ENCODE measurements at regions not wholly inside any gene's neighbourhood (a gene's known extent, or its start where the extent isn't known, plus 50 kb on each side); places are given as distances from the start of the nearest gene placed in this dataset.

- 63 to 67% methylated on average over 7 of the region's 7 CpGs for WGBS, 2 donors (ENCODE audit: low coverage in 1 of 2)
- TF ChIP-seq POLR2A (IDR thresholded peaks at IDR 0.05) (no peak), EP300 (IDR thresholded peaks at IDR 0.05; ENCODE audit: low read depth) (no peak), CTCF (IDR thresholded peaks at IDR 0.05) (no peak), POLR2AphosphoS5 (IDR thresholded peaks at IDR 0.05) (no peak)
- intact Hi-C loops (cut with DNase I; ENCODE audit: low total_unique reads), result no loop called here
- Histone ChIP-seq H3K4me3 (no peak overlapping the region), H3K4me1 (no peaks in the 10 kb centered on the region), H3K27ac (no peak overlapping the region), H3K9me3 (no peaks in the 10 kb centered on the region), H3K36me3 (no peaks in the 10 kb centered on the region), H3K27me3 (no peaks in the 10 kb centered on the region)
- no peak for DNase-seq
- in situ Hi-C loops (cut with MboI; ENCODE audit: low pct_ligation_motif_present in 1 of 4, low pct_unique_long_range_greater_than_20kb in 1 of 4, low sequenced_read_pairs in 3 of 4), result no loop called here
These were observed 208.2 kb upstream of the ZC3H12C start for GRCh38 chr11:109885006-109885405.

GRCh38 chr11:109892321-109892794 lies 200.8 kb upstream of the ZC3H12C start:
- in situ Hi-C loops (cut with MboI; ENCODE audit: low pct_ligation_motif_present in 1 of 4, low pct_unique_long_range_greater_than_20kb in 1 of 4, low sequenced_read_pairs in 3 of 4) (no loop called here), intact Hi-C loops (cut with DNase I; ENCODE audit: low total_unique reads) (no loop called here)
- H3K27me3 ChIP-seq, result no peaks in the 10 kb centered on the region
- no peak for TF ChIP-seq POLR2A (IDR thresholded peaks at IDR 0.05)
- TF ChIP-seq POLR2AphosphoS5 (IDR thresholded peaks at IDR 0.05), result no peak
- no peak for TF ChIP-seq EP300 (IDR thresholded peaks at IDR 0.05; ENCODE audit: low read depth)
- TF ChIP-seq CTCF (IDR thresholded peaks at IDR 0.05), result no peak
- no peak for DNase-seq
- no peaks in the 10 kb centered on the region for H3K36me3 ChIP-seq
- H3K4me1 ChIP-seq, result no peaks in the 10 kb centered on the region
- 93 to 96% methylated on average over 4 of the region's 4 CpGs for WGBS, 2 donors (ENCODE audit: low coverage in 1 of 2)
- no peak overlapping the region for H3K27ac ChIP-seq
- H3K9me3 ChIP-seq, result no peaks in the 10 kb centered on the region
- H3K4me3 ChIP-seq, result no peak overlapping the region

GRCh38 chr11:109894242-109894641 lies 198.9 kb upstream of the ZC3H12C start:
- DNase-seq, result no peak
- WGBS, 2 donors (ENCODE audit: low coverage in 1 of 2), result 36 to 78% methylated on average over 1 of the region's 1 CpG
- intact Hi-C loops (cut with DNase I; ENCODE audit: low total_unique reads), result no loop called here
- no peaks in the 10 kb centered on the region for H3K4me1 ChIP-seq
- no peaks in the 10 kb centered on the region for H3K36me3 ChIP-seq
- H3K9me3 ChIP-seq, result peaks cover 0 to 11% of the 10 kb centered on the region in 2 donors
- TF ChIP-seq POLR2A (IDR thresholded peaks at IDR 0.05), result no peak
- no peaks in the 10 kb centered on the region for H3K27me3 ChIP-seq
- no peak overlapping the region for H3K4me3 ChIP-seq
- in situ Hi-C loops (cut with MboI; ENCODE audit: low pct_ligation_motif_present in 1 of 4, low pct_unique_long_range_greater_than_20kb in 1 of 4, low sequenced_read_pairs in 3 of 4), result no loop called here
- no peak overlapping the region for H3K27ac ChIP-seq

GRCh38 chr11:109898592-109898991 lies 194.6 kb upstream of the ZC3H12C start:
- H3K4me3 ChIP-seq, result no peak overlapping the region
- no peaks in the 10 kb centered on the region for H3K27me3 ChIP-seq
- no peak for DNase-seq
- H3K36me3 ChIP-seq, result no peaks in the 10 kb centered on the region
- no peak overlapping the region for H3K27ac ChIP-seq
- TF ChIP-seq POLR2AphosphoS5 (IDR thresholded peaks at IDR 0.05) (no peak), POLR2A (IDR thresholded peaks at IDR 0.05) (no peak), EP300 (IDR thresholded peaks at IDR 0.05; ENCODE audit: low read depth) (no peak), CTCF (IDR thresholded peaks at IDR 0.05) (no peak)
- in situ Hi-C loops (cut with MboI; ENCODE audit: low pct_ligation_motif_present in 1 of 4, low pct_unique_long_range_greater_than_20kb in 1 of 4, low sequenced_read_pairs in 3 of 4) (no loop called here), intact Hi-C loops (cut with DNase I; ENCODE audit: low total_unique reads) (no loop called here)
- WGBS, 2 donors (ENCODE audit: low coverage in 1 of 2), result 60 to 76% methylated on average over 1 to 2 of the region's 2 CpGs
- no peaks in the 10 kb centered on the region for H3K4me1 ChIP-seq
- H3K9me3 ChIP-seq, result peaks cover 0 to 11% of the 10 kb centered on the region in 2 donors

GRCh38 chr11:109902764-109903433 lies 190.3 kb upstream of the ZC3H12C start:
- in situ Hi-C loops (cut with MboI; ENCODE audit: low pct_ligation_motif_present in 1 of 4, low pct_unique_long_range_greater_than_20kb in 1 of 4, low sequenced_read_pairs in 3 of 4), result no loop called here
- no peak for TF ChIP-seq CTCF (IDR thresholded peaks at IDR 0.05)
- TF ChIP-seq POLR2AphosphoS5 (IDR thresholded peaks at IDR 0.05), result no peak
- H3K9me3 ChIP-seq, result peaks cover 0 to 9% of the 10 kb centered on the region in 2 donors
- intact Hi-C loops (cut with DNase I; ENCODE audit: low total_unique reads), result no loop called here
- no peak for DNase-seq
- no peaks in the 10 kb centered on the region for H3K27me3 ChIP-seq
- no peaks in the 10 kb centered on the region for H3K36me3 ChIP-seq
- H3K27ac ChIP-seq, result no peak overlapping the region
- no peaks in the 10 kb centered on the region for H3K4me1 ChIP-seq
- no peak overlapping the region for H3K4me3 ChIP-seq
- 64 to 73% methylated on average over 4 to 5 of the region's 5 CpGs for WGBS, 2 donors (ENCODE audit: low coverage in 1 of 2)
